ENCODE measurements at regions not wholly inside any gene's neighbourhood (a gene's known extent, or its start where the extent isn't known, plus 50 kb on each side); places are given as distances from the start of the nearest gene placed in this dataset.
"Not testable (repeated sequence)": the region's sequence is repeated elsewhere in the genome, so short reads cannot be mapped to it uniquely, and the experiment has no call there.

- ATAC-seq: no peak
- Histone ChIP-seq H3K27ac (no peak overlapping the region), H3K27me3 (no peaks in the 10 kb centered on the region), H3K4me3 (no peak overlapping the region), H3K9me3 (no peaks in the 10 kb centered on the region), H3K4me1 (peaks cover 0 to 10% (median 0%) of the 10 kb centered on the region in 9 donors), H3K36me3 (peaks cover 0 to 20% (median under 1%) of the 10 kb centered on the region in 9 donors)
- DNase-seq: no peak
- intact Hi-C loops (cut with DNase I): no loop called here
- no peak for TF ChIP-seq CTCF (IDR thresholded peaks at IDR 0.05)
These were observed 184.7 kb upstream of the KCTD7 start for GRCh38 chr7:66443946-66444345.

GRCh38 chr7:66447007-66447406 lies 181.7 kb upstream of the KCTD7 start:
- H3K4me1 ChIP-seq; ATAC-seq; H3K9me3 ChIP-seq; H3K27ac ChIP-seq; H3K4me3 ChIP-seq; DNase-seq; intact Hi-C loops (cut with DNase I); H3K27me3 ChIP-seq: not testable (repeated sequence)
- 99 to 100% methylated on average over 2 of the region's 2 CpGs for WGBS, 2 donors
- H3K36me3 ChIP-seq: peaks cover 0 to 36% (median 3%) of the 10 kb centered on the region in 9 donors

GRCh38 chr7:66450814-66451213 lies 177.9 kb upstream of the KCTD7 start:
- H3K27ac ChIP-seq; ATAC-seq; H3K4me1 ChIP-seq; H3K9me3 ChIP-seq; H3K4me3 ChIP-seq; intact Hi-C loops (cut with DNase I); DNase-seq; H3K27me3 ChIP-seq: not testable (repeated sequence)
- WGBS, 2 donors: 95 to 96% methylated on average over 2 of the region's 2 CpGs
- H3K36me3 ChIP-seq: peaks cover 0 to 44% (median 3%) of the 10 kb centered on the region in 9 donors

- intact Hi-C loops (cut with DNase I): not testable (repeated sequence)
These were observed 177.0 kb upstream of the KCTD7 start for GRCh38 chr7:66451713-66452112.

GRCh38 chr7:66452165-66452564 lies 176.5 kb upstream of the KCTD7 start:
- ATAC-seq: no peak

More at GRCh38 chr7:66451713-66452112, 177.0 kb upstream of the KCTD7 start:
- not testable (repeated sequence) for H3K27me3 ChIP-seq, DNase-seq, ATAC-seq, H3K4me1 ChIP-seq, H3K9me3 ChIP-seq, H3K4me3 ChIP-seq, H3K27ac ChIP-seq
- WGBS, 2 donors: 96 to 97% methylated on average over 2 of the region's 2 CpGs
- H3K36me3 ChIP-seq: peaks cover 0 to 40% (median 3%) of the 10 kb centered on the region in 9 donors

More at GRCh38 chr7:66452165-66452564, 176.5 kb upstream of the KCTD7 start:
- no peak for DNase-seq
- Histone ChIP-seq H3K9me3 (no peaks in the 10 kb centered on the region), H3K4me3 (no peak overlapping the region), H3K4me1 (no peaks in the 10 kb centered on the region), H3K27ac (no peak overlapping the region), H3K27me3 (no peaks in the 10 kb centered on the region), H3K36me3 (peaks cover 0 to 40% (median 3%) of the 10 kb centered on the region in 9 donors)
- intact Hi-C loops (cut with DNase I): no loop called here
- WGBS, 2 donors: 96 to 97% methylated on average over 2 of the region's 2 CpGs
- no peak for TF ChIP-seq CTCF (IDR thresholded peaks at IDR 0.05)
